Adrenal gland (tissue), 5 donors: ENCODE measurements at regions not wholly inside any gene's neighbourhood (a gene's known extent, or its start where the extent isn't known, plus 50 kb on each side); places are given as distances from the start of the nearest gene placed in this dataset.

Experiments
- POLR2A ChIP-seq, 2 donors: fragments of 450-650 bp; IDR thresholded peaks; one replicate each; pipeline ENCODE4 v1.6.1; 2017; ENCODE audit warnings: antibody characterized with exemption in 2 of 2, mild to moderate bottlenecking in 2 of 2, moderate library complexity in 1 of 2
- TF ChIP-seq, protein P1 (sequence below), 6 experiments: fragments of 450-650 bp in 4 of 6; fragments of 200-600 bp in 2 of 6; sonication (generic) in 1 of 6; IDR thresholded peaks; 1 replicate in 5 of 6; 2 replicates in 1 of 6; pipeline versions ENCODE4 v1.5.1 to v1.8.0; 2016 to 2021; ENCODE audit warnings: antibody characterized with exemption in 6 of 6, mild to moderate bottlenecking in 2 of 6, moderate library complexity in 1 of 6
- donor health status: DM: no; HTN: no; CAD: no.

DNA sequence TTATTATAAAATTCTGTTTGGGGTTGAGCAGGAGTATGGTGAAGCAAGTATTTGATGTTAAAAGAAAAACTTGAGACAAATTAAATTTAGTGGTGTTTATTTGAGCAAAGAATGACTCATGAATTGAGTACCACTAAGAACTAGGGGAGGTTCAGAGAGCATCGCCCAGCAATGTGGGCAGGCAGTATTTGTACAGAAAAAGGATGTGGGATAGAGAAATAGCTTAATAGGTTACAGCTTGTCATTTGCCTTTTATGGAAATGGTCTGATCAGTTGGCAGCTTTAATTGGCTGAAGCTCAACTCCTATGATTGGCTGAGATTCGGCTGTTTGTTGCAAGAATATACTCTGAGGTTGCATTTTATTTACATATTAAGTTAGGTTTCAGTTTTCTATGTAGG is 68.2 kb downstream of the LRATD1 start:
- TF ChIP-seq, protein P1, sequence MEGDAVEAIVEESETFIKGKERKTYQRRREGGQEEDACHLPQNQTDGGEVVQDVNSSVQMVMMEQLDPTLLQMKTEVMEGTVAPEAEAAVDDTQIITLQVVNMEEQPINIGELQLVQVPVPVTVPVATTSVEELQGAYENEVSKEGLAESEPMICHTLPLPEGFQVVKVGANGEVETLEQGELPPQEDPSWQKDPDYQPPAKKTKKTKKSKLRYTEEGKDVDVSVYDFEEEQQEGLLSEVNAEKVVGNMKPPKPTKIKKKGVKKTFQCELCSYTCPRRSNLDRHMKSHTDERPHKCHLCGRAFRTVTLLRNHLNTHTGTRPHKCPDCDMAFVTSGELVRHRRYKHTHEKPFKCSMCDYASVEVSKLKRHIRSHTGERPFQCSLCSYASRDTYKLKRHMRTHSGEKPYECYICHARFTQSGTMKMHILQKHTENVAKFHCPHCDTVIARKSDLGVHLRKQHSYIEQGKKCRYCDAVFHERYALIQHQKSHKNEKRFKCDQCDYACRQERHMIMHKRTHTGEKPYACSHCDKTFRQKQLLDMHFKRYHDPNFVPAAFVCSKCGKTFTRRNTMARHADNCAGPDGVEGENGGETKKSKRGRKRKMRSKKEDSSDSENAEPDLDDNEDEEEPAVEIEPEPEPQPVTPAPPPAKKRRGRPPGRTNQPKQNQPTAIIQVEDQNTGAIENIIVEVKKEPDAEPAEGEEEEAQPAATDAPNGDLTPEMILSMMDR (IDR thresholded peaks at IDR 0.05) = no peak
- no peak for TF ChIP-seq POLR2A (IDR thresholded peaks at IDR 0.05)
